Mammary epithelial cell (primary cell): ENCODE measurements at regions not wholly inside any gene's neighbourhood (a gene's known extent, or its start where the extent isn't known, plus 50 kb on each side); places are given as distances from the start of the nearest gene placed in this dataset.

Experiments used
- EZH2 ChIP-seq: IDR thresholded peaks from 2 replicates; pipeline ENCODE4 v1.6.1; 2012; ENCODE audit warnings: low read length, inconsistent platforms, borderline replicate concordance
- TF ChIP-seq, protein P1 (sequence below), 2 donors: IDR thresholded peaks in 1 of 2; conservative IDR thresholded peaks in 1 of 2; 2 replicates each; pipeline ENCODE4 v1.5.1; 2011 to 2012; ENCODE audit warnings: inconsistent platforms in 2 of 2, low read length in 2 of 2, mild to moderate bottlenecking in 2 of 2, control low read depth in 1 of 2, low read depth in 1 of 2; ENCODE audit not compliant: insufficient read depth in 1 of 2; ENCODE audit errors: extremely low read depth in 1 of 2

DNA sequence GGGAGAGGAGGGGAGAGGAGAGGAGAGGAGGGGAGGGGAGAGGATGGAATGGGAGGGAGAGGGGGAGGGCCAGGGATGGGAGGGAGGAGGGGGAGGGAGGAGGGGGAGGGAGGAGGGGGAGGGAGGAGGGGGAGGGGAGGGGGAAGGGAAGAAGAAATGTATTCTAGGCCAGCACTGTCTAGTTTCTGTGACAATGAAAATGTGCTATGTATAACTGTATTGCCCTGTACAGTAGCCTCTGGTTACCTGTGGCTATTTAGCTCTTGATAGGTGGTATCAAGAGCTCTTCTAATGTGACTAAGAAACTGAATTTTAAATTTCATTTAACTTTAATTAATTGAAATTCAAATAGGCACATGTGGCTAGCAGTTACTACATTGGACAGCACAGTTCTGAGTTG is 143.1 kb downstream of the BTC start:
- TF ChIP-seq, protein P1, sequence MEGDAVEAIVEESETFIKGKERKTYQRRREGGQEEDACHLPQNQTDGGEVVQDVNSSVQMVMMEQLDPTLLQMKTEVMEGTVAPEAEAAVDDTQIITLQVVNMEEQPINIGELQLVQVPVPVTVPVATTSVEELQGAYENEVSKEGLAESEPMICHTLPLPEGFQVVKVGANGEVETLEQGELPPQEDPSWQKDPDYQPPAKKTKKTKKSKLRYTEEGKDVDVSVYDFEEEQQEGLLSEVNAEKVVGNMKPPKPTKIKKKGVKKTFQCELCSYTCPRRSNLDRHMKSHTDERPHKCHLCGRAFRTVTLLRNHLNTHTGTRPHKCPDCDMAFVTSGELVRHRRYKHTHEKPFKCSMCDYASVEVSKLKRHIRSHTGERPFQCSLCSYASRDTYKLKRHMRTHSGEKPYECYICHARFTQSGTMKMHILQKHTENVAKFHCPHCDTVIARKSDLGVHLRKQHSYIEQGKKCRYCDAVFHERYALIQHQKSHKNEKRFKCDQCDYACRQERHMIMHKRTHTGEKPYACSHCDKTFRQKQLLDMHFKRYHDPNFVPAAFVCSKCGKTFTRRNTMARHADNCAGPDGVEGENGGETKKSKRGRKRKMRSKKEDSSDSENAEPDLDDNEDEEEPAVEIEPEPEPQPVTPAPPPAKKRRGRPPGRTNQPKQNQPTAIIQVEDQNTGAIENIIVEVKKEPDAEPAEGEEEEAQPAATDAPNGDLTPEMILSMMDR (conservative IDR thresholded peaks at IDR 0.05 in 1 of 2, IDR thresholded peaks at IDR 0.05 in 1 of 2; ENCODE audit: extremely low read depth in 1 of 2, insufficient read depth in 1 of 2, low read depth in 1 of 2, low read length in 2 of 2): no peak
- no peak for TF ChIP-seq EZH2
